ENCODE measurements at regions not wholly inside any gene's neighbourhood (a gene's known extent, or its start where the extent isn't known, plus 50 kb on each side); places are given as distances from the start of the nearest gene placed in this dataset.

DNA sequence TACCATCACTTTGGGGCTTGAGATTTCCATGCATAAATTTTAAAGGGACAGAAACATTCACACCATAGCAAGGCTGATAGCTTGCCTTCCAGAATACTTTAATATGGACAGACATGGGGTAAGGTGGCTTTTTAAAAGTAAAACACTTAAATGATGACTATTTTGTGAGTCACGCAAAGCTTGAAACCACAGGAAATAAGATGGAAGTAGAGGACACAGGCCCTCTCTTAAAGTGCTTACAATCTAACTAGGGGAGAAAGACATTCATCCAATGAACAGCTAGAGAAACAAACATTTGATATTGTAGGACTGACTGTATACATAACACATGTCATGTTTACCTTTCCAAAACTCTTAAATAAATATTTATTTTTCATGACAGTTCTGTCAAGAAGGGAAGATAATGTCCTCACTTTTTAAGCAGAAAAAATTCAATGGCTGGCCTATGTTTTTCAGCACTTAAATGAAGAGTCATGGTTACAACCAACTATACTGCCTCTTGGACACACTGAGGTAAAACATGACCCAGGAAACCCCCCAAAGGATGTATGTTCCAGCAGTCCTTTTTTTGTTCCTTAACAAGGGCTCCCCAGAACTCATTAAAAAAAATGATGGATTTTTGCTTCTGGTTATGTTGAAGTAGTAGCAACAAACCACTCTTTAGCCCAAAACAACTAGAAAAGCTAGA lies 120.0 kb upstream of the RBMS1 start:
- TF ChIP-seq FOXK1 (CRISPR knock-in tag; IDR thresholded peaks at IDR 0.05) (no peak), SP1 (CRISPR knock-in tag; conservative IDR thresholded peaks at IDR 0.05) (no peak), ELF4 (CRISPR knock-in tag; IDR thresholded peaks at IDR 0.05; ENCODE audit: low read depth) (no peak), TP53 (CRISPR knock-in tag; IDR thresholded peaks at IDR 0.05) (no peak), ATF6 (CRISPR knock-in tag; IDR thresholded peaks at IDR 0.05) (no peak), IRF1 (CRISPR knock-in tag; IDR thresholded peaks at IDR 0.05) (no peak), USF1 (CRISPR knock-in tag; IDR thresholded peaks at IDR 0.05) (no peak), ETV6 (CRISPR knock-in tag; IDR thresholded peaks at IDR 0.05) (no peak), NFYB (CRISPR knock-in tag; conservative IDR thresholded peaks at IDR 0.05; ENCODE audit: low read depth) (no peak)
- TF ChIP-seq, protein P1, sequence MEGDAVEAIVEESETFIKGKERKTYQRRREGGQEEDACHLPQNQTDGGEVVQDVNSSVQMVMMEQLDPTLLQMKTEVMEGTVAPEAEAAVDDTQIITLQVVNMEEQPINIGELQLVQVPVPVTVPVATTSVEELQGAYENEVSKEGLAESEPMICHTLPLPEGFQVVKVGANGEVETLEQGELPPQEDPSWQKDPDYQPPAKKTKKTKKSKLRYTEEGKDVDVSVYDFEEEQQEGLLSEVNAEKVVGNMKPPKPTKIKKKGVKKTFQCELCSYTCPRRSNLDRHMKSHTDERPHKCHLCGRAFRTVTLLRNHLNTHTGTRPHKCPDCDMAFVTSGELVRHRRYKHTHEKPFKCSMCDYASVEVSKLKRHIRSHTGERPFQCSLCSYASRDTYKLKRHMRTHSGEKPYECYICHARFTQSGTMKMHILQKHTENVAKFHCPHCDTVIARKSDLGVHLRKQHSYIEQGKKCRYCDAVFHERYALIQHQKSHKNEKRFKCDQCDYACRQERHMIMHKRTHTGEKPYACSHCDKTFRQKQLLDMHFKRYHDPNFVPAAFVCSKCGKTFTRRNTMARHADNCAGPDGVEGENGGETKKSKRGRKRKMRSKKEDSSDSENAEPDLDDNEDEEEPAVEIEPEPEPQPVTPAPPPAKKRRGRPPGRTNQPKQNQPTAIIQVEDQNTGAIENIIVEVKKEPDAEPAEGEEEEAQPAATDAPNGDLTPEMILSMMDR (IDR thresholded peaks at IDR 0.05), result no peak
- TF ChIP-seq, protein P2, sequence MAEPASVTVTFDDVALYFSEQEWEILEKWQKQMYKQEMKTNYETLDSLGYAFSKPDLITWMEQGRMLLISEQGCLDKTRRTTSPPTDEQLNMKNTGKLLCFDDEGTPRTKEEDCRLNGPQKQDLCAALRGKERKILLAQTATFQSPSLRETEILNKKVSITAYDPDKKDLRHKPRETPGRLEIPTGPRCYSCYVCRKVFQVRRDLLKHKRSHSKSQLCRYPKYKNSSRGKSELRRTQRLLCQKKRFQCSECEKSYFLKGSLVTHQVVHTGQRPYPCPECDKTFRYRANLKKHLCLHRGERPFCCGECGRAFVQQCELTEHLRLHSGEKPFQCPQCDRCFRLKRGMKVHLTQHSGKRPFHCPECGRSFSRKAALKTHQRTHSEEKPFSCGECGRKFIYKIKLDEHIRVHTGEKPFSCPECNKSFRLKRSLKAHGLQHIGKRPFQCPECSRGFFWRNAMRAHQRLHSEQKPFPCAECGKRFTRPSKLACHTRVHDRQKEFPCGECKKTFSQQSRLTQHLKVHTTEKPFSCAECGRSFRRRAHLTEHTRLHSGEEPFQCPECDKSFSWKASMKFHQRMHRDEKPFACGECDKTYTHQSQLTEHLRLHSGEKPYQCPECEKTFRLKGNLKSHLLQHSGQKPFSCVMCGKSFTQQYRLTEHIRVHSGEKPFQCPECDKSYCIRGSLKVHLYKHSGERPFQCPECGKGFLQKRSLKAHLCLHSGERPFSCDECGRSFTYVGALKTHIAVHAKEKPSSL (CRISPR knock-in tag; conservative IDR thresholded peaks at IDR 0.05), result no peak
